Right lobe of liver (tissue), 6 donors: ENCODE measurements at regions not wholly inside any gene's neighbourhood (a gene's known extent, or its start where the extent isn't known, plus 50 kb on each side); places are given as distances from the start of the nearest gene placed in this dataset.

Experiments
- ATAC-seq, 4 donors: fragments of 200-7000 bp; cut with Tn5 transposase; one replicate each; pipeline ENCODE4 v1.9.1; 2020; ENCODE audit warnings: mild to moderate bottlenecking in 4 of 4, moderate library complexity in 4 of 4
- DNase-seq, 3 donors: peaks; one replicate each; pipeline ENCODE4 v3.0.0-alpha.2; 2020
- H3K27ac ChIP-seq, 3 donors: fragments of 200-600 bp; one replicate each; pipeline ENCODE4 v1.8.0; 2022
- H3K27me3 ChIP-seq, 2 donors: fragments of 200-600 bp; one replicate each; pipeline ENCODE4 v1.8.0; 2022
- H3K36me3 ChIP-seq, 4 donors: fragments of 200-600 bp; sonication (generic) in 1 of 4; one replicate each; pipeline versions ENCODE4 v1.5.1 to v1.8.0; 2017 to 2022; ENCODE audit warnings: control low read depth in 1 of 4
- H3K4me1 ChIP-seq, 4 donors: fragments of 200-600 bp; sonication (generic) in 1 of 4; one replicate each; pipeline versions ENCODE4 v1.5.1 to v1.8.0; 2017 to 2022; ENCODE audit warnings: control low read depth in 1 of 4
- H3K4me3 ChIP-seq, 3 donors: fragments of 200-600 bp; one replicate each; pipeline ENCODE4 v1.8.0; 2022
- H3K9me3 ChIP-seq, 4 donors: fragments of 200-600 bp; sonication (generic) in 1 of 4; one replicate each; pipeline versions ENCODE4 v1.5.1 to v1.8.0; 2017 to 2022; ENCODE audit warnings: control low read depth in 1 of 4
- POLR2A ChIP-seq: fragments of 450-650 bp; IDR thresholded peaks from one replicate; pipeline ENCODE4 v1.6.1; 2017; ENCODE audit warnings: antibody characterized with exemption, mild to moderate bottlenecking
- WGBS: methylation state at CpG from one replicate; pipeline ENCODE4 v1.1.6; 2018; ENCODE audit warnings: low coverage, low lambda C conversion rate; ENCODE audit not compliant: insufficient coverage; ENCODE audit errors: missing lambda C conversion rate; 5-methylcytosine and 5-hydroxymethylcytosine counted together
- intact Hi-C, 2 donors: fragments of 100-400 bp; cut with DNase I; formaldehyde crosslinking; loops; one replicate each; pipeline versions ENCODE4 v1.11.2 to v1.14.1; 2022
- TF ChIP-seq, protein P1 (sequence below), 4 donors: fragments of 200-600 bp in 3 of 4; fragments of 450-650 bp in 1 of 4; IDR thresholded peaks; one replicate each; pipeline versions ENCODE4 v1.5.1 to v1.8.0; 2016 to 2022; ENCODE audit warnings: antibody characterized with exemption in 4 of 4, mild to moderate bottlenecking in 2 of 4
- donor health status: DM: no; HTN: yes; CAD: no.
- donor health status: DM: no; HTN: no; CAD: no.
- donor health status: DM: no; HTN: no; CAD: no.
- donor health status: DM: no; HTN: yes; CAD: no.
- donor health status: DM: no; HTN: yes; CAD: no.

DNA sequence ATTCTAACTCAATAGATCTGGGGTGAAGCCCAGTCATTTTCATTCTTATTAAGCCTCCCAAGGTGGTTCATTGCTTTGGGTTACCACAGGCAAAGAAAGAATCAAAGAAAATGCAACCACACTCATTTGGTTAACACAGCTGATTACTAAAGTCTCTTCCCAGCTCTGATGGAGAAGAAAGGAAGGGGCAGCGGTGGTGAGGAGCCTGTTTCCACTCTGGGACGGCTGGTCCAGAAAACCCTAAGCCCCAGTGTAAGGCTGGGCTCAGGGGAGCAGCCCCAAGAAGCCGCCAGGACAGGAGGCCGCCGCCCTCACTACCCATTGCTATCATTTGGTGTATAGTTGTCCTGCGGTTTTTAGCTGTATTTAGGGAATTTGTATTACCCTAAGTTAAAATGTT lies 226.9 kb downstream of the CD83 start:
- Histone ChIP-seq H3K36me3 (no peaks in the 10 kb centered on the region), H3K9me3 (no peaks in the 10 kb centered on the region), H3K4me3 (no peak overlapping the region), H3K27ac (no peak overlapping the region), H3K4me1 (no peaks in the 10 kb centered on the region), H3K27me3 (no peaks in the 10 kb centered on the region)
- no peak for ATAC-seq
- DNase-seq, result no peak
- 90% methylated on average over 3 of the region's 6 CpGs for WGBS
- intact Hi-C loops, result no loop called here
- TF ChIP-seq POLR2A, result no peak
- TF ChIP-seq, protein P1, sequence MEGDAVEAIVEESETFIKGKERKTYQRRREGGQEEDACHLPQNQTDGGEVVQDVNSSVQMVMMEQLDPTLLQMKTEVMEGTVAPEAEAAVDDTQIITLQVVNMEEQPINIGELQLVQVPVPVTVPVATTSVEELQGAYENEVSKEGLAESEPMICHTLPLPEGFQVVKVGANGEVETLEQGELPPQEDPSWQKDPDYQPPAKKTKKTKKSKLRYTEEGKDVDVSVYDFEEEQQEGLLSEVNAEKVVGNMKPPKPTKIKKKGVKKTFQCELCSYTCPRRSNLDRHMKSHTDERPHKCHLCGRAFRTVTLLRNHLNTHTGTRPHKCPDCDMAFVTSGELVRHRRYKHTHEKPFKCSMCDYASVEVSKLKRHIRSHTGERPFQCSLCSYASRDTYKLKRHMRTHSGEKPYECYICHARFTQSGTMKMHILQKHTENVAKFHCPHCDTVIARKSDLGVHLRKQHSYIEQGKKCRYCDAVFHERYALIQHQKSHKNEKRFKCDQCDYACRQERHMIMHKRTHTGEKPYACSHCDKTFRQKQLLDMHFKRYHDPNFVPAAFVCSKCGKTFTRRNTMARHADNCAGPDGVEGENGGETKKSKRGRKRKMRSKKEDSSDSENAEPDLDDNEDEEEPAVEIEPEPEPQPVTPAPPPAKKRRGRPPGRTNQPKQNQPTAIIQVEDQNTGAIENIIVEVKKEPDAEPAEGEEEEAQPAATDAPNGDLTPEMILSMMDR (IDR thresholded peaks at IDR 0.05), result no peak

DNA sequence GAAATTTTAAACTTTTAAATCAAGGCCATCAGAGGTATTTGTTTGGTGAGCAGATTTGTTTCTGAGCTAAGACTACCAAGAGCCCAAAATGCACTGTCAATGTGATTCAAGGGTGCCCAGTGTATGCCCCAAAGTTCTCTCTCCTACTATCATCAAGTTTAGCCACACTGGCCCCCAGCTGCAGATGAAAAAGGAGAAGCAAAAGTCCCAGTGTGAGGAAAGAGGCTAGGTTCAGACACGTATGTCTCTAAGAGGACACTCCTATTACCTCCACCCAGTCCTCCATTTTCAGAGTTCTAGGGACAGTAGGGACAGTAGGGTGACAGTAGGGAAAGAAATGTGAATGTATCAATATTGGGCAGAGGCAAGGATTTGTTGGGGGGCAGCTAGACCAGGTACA lies 230.8 kb downstream of the CD83 start:
- no peaks in the 10 kb centered on the region for H3K27me3 ChIP-seq
- peaks cover 0 to 3% (median 0%) of the 10 kb centered on the region in 4 donors for H3K4me1 ChIP-seq
- no peaks in the 10 kb centered on the region for H3K9me3 ChIP-seq
- intact Hi-C loops, result no loop called here
- 60% methylated on average over 1 of the region's 1 CpG for WGBS
- no peak for DNase-seq
- H3K36me3 ChIP-seq, result no peaks in the 10 kb centered on the region
- ATAC-seq, result no peak
- no peak overlapping the region for H3K4me3 ChIP-seq
- TF ChIP-seq, protein P1 (IDR thresholded peaks at IDR 0.05), result no peak
- TF ChIP-seq POLR2A, result no peak
- no peak overlapping the region for H3K27ac ChIP-seq

DNA sequence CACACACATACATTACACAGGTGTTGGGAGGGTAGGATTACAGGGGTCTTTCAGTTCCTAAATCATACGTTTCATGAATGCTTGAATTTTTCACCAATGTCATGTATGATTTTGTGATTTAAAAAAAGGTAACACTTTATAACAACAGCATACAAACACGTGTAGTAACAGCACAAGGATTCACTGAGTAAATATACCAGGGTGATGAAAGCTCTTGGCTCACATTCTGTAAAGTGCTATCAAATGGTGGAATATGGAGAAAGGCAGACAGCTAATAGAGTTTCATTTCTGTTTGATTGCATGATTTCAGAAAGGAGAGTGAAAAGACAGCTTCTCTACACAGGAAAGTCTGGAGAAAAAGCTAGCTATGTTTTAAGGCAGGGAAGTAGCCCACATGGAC lies 231.9 kb downstream of the CD83 start:
- DNase-seq (no peak), ATAC-seq (peak; percentile 66 to 97 (median 83))
- H3K27ac ChIP-seq, result no peak overlapping the region
- H3K36me3 ChIP-seq, result no peaks in the 10 kb centered on the region
- no peak for TF ChIP-seq POLR2A
- TF ChIP-seq, protein P1 (IDR thresholded peaks at IDR 0.05), result no peak
- no peaks in the 10 kb centered on the region for H3K9me3 ChIP-seq
- no peak overlapping the region for H3K4me3 ChIP-seq
- no peaks in the 10 kb centered on the region for H3K27me3 ChIP-seq
- H3K4me1 ChIP-seq, result peaks cover 0 to 3% (median 0%) of the 10 kb centered on the region in 4 donors
- WGBS, result 32% methylated on average over 2 of the region's 2 CpGs
- intact Hi-C loops, result no loop called here

DNA sequence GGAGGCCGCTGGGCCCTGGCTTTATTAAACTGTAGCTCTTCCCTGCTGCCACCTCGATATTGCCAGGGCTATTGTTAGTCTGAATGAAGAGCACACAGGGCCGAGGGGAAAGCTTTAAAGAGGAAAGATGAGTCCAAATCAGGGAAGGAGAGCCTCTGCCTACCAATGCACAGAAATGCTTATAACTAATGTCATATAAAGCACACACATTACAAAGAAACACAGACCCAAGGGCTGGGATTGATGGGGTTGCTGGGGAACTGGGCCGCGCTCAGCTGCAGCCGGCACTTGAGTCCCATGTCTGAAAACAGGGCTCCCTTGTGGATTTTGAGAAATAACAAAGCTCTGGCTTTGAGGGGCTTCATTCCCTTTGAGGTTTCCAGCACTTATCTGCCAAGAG lies 232.6 kb downstream of the CD83 start:
- no peaks in the 10 kb centered on the region for H3K9me3 ChIP-seq
- peaks cover 0 to 3% (median 0%) of the 10 kb centered on the region in 4 donors for H3K4me1 ChIP-seq
- H3K27me3 ChIP-seq, result no peaks in the 10 kb centered on the region
- no peak for DNase-seq
- no peak overlapping the region for H3K27ac ChIP-seq
- TF ChIP-seq POLR2A, result no peak
- TF ChIP-seq, protein P1 (IDR thresholded peaks at IDR 0.05), result no peak
- intact Hi-C loops, result no loop called here
- 89% methylated on average over 3 of the region's 6 CpGs for WGBS
- H3K36me3 ChIP-seq, result no peaks in the 10 kb centered on the region
- no peak overlapping the region for H3K4me3 ChIP-seq
- ATAC-seq, result no peak

DNA sequence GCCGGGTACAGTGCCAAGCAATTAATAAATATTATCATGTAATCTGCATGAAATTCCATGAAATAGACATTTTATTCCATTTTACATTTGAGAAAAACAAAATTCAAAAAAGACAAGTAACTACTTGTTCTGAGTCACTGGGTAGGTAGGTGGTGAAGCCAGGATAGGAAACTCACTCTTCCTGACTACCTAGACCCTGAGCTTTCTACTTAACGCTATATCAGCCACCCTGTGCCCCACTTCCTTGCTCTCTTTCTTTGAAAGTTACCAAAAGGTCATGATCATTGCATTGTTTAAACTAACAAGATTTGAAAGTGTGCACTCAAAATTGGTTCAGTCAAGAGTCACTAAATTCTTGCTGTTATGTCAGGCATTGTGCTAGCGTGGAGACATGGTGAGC lies 235.7 kb downstream of the CD83 start:
- H3K36me3 ChIP-seq, result no peaks in the 10 kb centered on the region
- no peaks in the 10 kb centered on the region for H3K9me3 ChIP-seq

More for the DNA sequence above, 235.7 kb downstream of the CD83 start:
- no peaks in the 10 kb centered on the region for H3K27me3 ChIP-seq
- no peak overlapping the region for H3K27ac ChIP-seq
- ATAC-seq, result no peak
- peaks cover 0 to 3% (median 0%) of the 10 kb centered on the region in 4 donors for H3K4me1 ChIP-seq
- no peak for TF ChIP-seq POLR2A
- TF ChIP-seq, protein P1 (IDR thresholded peaks at IDR 0.05), result no peak
- WGBS, result 67% methylated on average over 3 of the region's 3 CpGs
- no peak overlapping the region for H3K4me3 ChIP-seq
- DNase-seq, result no peak
- intact Hi-C loops, result no loop called here
